ENCODE measurements at regions not wholly inside any gene's neighbourhood (a gene's known extent, or its start where the extent isn't known, plus 50 kb on each side); places are given as distances from the start of the nearest gene placed in this dataset.
A peak's percentile ranks its signal among the peaks of the same experiment; 100 is the strongest.

DNA sequence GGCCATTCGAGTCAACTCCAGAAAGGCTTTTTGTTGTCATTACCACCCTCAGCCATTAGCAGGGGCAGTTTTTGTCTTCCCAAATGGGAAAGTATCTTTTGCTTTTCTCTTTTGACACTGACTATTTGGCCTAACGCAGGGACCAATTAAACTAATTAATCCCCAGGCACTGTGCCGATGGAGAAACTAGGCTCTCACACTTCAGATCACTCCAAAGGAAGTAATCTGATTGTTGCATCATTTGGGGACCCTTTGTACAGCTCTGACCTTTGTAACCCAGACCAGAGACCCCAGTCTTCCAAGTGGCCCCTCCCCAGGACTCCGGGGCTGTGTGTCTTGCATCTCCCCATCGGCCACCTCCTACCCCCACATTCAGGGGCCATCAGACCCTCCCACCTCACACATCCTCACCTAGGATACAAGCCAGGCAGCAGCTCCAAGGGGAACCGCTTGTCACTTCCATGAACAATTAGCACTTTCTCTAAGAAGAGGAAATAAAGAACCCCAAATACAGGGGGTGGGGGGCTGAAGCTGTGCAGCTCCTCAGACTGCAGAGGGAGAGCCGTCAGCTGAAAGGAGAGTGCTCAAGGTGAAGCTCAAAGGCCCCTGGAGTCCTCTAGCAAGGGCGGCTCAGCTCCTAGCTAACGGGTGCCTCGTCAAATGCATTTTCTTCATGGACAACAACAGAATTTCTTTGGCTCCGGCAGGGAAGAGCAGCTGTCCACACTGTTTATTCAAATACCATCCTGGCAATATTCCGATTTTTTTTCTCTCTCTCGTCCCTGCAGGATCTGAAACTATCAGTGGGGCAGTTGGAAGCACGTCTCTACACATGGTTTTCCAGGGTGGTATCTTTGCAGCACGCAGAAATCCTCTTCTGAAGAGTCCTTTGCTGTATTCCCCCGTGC, 64.3 kb upstream of the DIO3 start:
- intact Hi-C loops (cut with DNase I), result no loop called here
- ATAC-seq (no peak), DNase-seq (peak in 1 of 3 donors; percentile 14)
- Histone ChIP-seq H3K27ac (ENCODE audit: low read length) (no peak overlapping the region), H3K9me3 (ENCODE audit: control insufficient read depth, low read length) (no peaks in the 10 kb centered on the region), H3K4me3 (ENCODE audit: low read length) (no peak overlapping the region), H3K4me1 (ENCODE audit: control insufficient read depth, insufficient read depth, low read length) (no peaks in the 10 kb centered on the region), H3K27me3 (ENCODE audit: control insufficient read depth, insufficient read depth) (no peaks in the 10 kb centered on the region)
- WGBS, result 31% methylated on average over 16 of the region's 16 CpGs

DNA sequence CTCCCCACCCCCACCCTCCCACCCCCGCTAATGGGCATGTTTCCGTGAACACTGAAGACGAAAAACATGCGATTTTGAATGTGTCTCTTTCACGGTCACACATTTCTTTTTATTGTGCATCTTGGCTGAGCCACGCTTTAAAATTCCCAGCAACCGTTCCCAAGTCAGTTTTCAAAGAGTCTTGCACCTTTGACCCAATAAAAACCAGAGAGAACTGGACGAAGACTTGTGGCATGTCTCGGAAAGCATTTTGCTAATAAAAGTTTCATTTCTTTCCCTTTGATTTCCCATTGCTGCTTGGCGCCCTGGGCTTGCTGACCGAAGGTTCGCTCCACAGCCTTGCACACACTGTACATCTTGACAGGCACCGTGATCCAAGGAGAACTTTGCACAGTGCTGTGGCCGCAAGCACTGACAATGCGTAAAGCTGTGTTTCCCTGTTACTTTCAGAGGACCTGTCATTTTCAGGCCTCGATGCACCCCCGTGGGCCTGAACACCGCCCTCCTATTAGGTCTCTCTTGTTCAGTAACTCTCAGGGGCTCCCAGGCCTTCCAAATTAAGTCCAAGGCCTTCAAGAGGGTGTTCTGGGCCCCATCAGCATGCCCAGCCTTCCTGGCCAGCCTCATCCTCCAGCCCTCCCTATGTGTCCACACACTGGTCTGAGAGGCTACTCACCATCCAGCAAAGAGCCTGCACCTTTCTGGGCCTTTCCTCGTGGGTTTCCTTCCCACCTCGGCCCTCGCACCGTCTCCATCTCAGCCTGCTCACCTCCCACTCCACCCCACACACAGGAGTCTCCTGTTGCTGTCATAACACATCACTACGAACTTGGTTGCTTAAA, 63.4 kb upstream of the DIO3 start:
- DNase-seq, result peak in 1 of 3 donors; percentile 20
- H3K27me3 ChIP-seq (ENCODE audit: control insufficient read depth, insufficient read depth), result no peaks in the 10 kb centered on the region
- H3K4me3 ChIP-seq (ENCODE audit: low read length), result no peak overlapping the region
- intact Hi-C loops (cut with DNase I), result no loop called here
- WGBS, result 75% methylated on average over 23 of the region's 23 CpGs
- no peaks in the 10 kb centered on the region for H3K4me1 ChIP-seq (ENCODE audit: control insufficient read depth, insufficient read depth, low read length)
- H3K9me3 ChIP-seq (ENCODE audit: control insufficient read depth, low read length), result no peaks in the 10 kb centered on the region
- ATAC-seq, result no peak
- H3K27ac ChIP-seq (ENCODE audit: low read length), result no peak overlapping the region

DNA sequence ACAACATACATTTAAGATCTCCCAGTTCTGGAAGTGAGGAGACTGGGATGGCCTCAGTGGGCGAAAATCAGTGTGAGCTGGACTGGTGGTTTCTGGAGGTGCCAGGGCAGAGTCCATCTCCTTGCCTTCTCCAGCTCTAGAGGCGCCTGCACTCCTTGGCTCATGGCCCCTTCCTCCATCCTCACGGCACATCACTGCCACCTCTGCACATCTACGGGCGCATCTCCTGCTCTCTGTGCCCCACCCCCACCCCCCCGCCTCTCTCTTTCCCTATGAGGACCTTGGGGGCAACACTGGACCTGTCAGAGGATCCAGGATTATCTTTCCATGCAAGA, 62.8 kb upstream of the DIO3 start:
- no peak for DNase-seq
- intact Hi-C loops (cut with DNase I), result no loop called here
- no peak for ATAC-seq
- Histone ChIP-seq H3K4me1 (ENCODE audit: control insufficient read depth, insufficient read depth, low read length) (no peaks in the 10 kb centered on the region), H3K4me3 (ENCODE audit: low read length) (no peak overlapping the region), H3K27ac (ENCODE audit: low read length) (no peak overlapping the region), H3K9me3 (ENCODE audit: control insufficient read depth, low read length) (no peaks in the 10 kb centered on the region), H3K27me3 (ENCODE audit: control insufficient read depth, insufficient read depth) (no peaks in the 10 kb centered on the region)
- 93% methylated on average over 6 of the region's 6 CpGs for WGBS

DNA sequence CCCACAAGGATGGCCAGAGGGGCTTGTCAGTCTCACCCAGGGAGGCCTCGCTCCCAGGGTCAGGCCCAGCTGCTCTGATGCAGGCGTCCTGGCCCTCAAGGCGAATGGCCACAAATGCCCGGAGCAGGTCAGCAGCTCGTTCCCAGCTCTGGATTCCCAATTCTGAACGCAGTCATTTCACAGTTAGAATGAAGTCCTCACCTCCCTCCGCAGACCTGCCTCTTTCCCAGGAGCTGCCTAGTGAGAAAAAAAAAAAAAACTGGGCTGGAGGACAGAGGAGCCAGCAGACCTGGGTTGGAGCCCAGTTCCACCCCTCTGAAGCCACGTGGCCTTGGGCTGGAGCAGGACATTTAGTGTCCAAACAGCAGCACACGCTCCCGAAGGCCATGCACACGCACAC, 62.2 kb upstream of the DIO3 start:
- DNase-seq (peak in 2 of 3 donors; percentile 62 to 76), ATAC-seq (no peak)
- no peaks in the 10 kb centered on the region for H3K9me3 ChIP-seq (ENCODE audit: control insufficient read depth, low read length)
- 79% methylated on average over 11 of the region's 11 CpGs for WGBS
- no peak overlapping the region for H3K4me3 ChIP-seq (ENCODE audit: low read length)
- no peaks in the 10 kb centered on the region for H3K4me1 ChIP-seq (ENCODE audit: control insufficient read depth, insufficient read depth, low read length)
- H3K27me3 ChIP-seq (ENCODE audit: control insufficient read depth, insufficient read depth), result no peaks in the 10 kb centered on the region
- intact Hi-C loops (cut with DNase I), result no loop called here
- no peak overlapping the region for H3K27ac ChIP-seq (ENCODE audit: low read length)

DNA sequence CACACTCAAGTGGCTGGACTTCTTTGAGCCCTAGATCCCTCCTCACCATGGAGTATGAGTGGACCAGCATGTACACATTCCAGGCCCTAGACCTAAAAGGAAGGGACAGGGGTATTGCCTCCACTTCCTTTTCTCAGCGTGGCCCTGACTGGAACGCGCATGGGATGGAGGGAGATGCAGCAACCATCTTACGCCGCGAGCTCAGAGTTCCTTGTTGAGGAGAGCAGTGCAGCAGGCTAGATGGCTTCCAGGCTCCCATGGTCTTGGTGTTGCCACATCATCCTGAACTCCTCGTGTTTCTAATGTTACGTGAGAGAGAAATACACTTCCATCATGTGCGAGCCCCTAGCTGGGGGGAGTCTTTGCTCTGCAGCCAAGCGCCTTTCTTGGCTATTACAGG, 61.8 kb upstream of the DIO3 start:
- H3K4me3 ChIP-seq (ENCODE audit: low read length), result no peak overlapping the region
- DNase-seq (no peak), ATAC-seq (no peak)
- 93% methylated on average over 10 of the region's 10 CpGs for WGBS
- no peak overlapping the region for H3K27ac ChIP-seq (ENCODE audit: low read length)
- no peaks in the 10 kb centered on the region for H3K9me3 ChIP-seq (ENCODE audit: control insufficient read depth, low read length)
- no peaks in the 10 kb centered on the region for H3K27me3 ChIP-seq (ENCODE audit: control insufficient read depth, insufficient read depth)
- intact Hi-C loops (cut with DNase I), result no loop called here
- H3K4me1 ChIP-seq (ENCODE audit: control insufficient read depth, insufficient read depth, low read length), result no peaks in the 10 kb centered on the region

DNA sequence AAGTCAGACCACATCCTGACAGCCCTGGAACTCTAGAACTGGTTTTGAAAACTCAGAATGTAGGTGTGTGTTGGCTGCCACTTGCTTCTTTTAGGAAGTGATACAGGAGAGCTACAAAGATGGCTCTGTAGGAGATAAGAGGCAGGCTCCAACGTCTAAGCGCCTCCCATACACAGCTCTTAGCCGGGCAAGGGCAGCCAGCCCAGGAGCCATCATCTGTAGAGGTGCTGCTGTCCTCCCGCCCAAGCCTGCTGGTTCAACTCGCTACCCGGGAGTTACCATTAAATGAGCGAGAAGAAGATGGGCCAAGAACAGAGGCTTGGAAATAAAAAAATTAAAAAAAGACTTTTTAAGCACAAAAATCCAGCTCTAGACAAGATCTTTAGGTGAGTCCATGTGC, 61.2 kb upstream of the DIO3 start:
- Histone ChIP-seq H3K27ac (ENCODE audit: low read length) (no peak overlapping the region), H3K4me3 (ENCODE audit: low read length) (no peak overlapping the region), H3K9me3 (ENCODE audit: control insufficient read depth, low read length) (no peaks in the 10 kb centered on the region), H3K27me3 (ENCODE audit: control insufficient read depth, insufficient read depth) (no peaks in the 10 kb centered on the region), H3K4me1 (ENCODE audit: control insufficient read depth, insufficient read depth, low read length) (no peaks in the 10 kb centered on the region)
- no peak for ATAC-seq
- peak in 1 of 3 donors; percentile 19 for DNase-seq
- 76% methylated on average over 7 of the region's 7 CpGs for WGBS
- intact Hi-C loops (cut with DNase I), result no loop called here

DNA sequence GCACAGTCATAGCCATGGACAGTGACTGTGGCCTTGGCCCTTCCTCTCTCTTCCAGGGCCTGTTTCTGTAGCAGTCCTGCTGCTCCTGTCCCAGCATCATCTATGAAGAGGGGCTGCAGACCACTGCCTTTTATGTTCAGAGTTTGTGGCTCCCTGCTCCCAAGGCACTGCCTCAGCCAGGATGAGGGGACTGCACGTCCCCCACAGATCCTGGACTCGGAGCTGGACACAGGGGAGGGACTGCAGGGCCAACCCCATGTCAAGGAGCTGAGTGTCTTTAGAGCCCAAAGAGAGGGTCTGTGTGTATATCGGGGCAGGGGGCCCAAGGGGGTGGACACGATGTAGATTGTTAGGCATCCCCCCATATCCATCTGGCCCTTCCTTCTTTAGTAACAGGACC, 60.6 kb upstream of the DIO3 start:
- no peaks in the 10 kb centered on the region for H3K27me3 ChIP-seq (ENCODE audit: control insufficient read depth, insufficient read depth)
- DNase-seq (peak in 1 of 3 donors; percentile 12), ATAC-seq (no peak)
- H3K9me3 ChIP-seq (ENCODE audit: control insufficient read depth, low read length), result no peaks in the 10 kb centered on the region
- H3K4me3 ChIP-seq (ENCODE audit: low read length), result no peak overlapping the region
- 78% methylated on average over 4 of the region's 4 CpGs for WGBS
- no peaks in the 10 kb centered on the region for H3K4me1 ChIP-seq (ENCODE audit: control insufficient read depth, insufficient read depth, low read length)
- intact Hi-C loops (cut with DNase I), result no loop called here
- H3K27ac ChIP-seq (ENCODE audit: low read length), result no peak overlapping the region

DNA sequence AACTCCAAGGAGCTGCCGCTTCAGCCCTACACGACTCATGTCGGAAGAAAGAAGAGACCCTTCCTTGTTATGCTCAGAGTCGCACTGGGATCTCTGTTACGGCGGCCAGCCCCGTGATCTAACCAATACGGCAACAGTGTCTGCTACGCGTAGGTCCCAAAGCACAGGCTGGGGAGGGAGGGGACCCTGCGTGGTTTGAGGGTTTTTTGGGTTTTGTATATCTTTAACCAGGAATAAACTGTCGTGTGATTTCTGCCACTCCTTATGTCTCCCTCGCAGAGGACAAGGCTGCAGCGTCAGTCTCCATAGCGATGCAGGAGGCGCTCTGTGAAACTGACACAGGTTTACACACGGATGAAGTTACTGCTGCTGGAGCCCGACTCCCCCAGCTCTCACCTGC, 60.0 kb upstream of the DIO3 start:
- Histone ChIP-seq H3K27me3 (ENCODE audit: control insufficient read depth, insufficient read depth) (no peaks in the 10 kb centered on the region), H3K9me3 (ENCODE audit: control insufficient read depth, low read length) (no peaks in the 10 kb centered on the region), H3K27ac (ENCODE audit: low read length) (no peak overlapping the region), H3K4me3 (ENCODE audit: low read length) (no peak overlapping the region), H3K4me1 (ENCODE audit: control insufficient read depth, insufficient read depth, low read length) (no peaks in the 10 kb centered on the region)
- 51% methylated on average over 18 of the region's 18 CpGs for WGBS
- ATAC-seq, result no peak
- DNase-seq, result no peak
- intact Hi-C loops (cut with DNase I), result no loop called here

DNA sequence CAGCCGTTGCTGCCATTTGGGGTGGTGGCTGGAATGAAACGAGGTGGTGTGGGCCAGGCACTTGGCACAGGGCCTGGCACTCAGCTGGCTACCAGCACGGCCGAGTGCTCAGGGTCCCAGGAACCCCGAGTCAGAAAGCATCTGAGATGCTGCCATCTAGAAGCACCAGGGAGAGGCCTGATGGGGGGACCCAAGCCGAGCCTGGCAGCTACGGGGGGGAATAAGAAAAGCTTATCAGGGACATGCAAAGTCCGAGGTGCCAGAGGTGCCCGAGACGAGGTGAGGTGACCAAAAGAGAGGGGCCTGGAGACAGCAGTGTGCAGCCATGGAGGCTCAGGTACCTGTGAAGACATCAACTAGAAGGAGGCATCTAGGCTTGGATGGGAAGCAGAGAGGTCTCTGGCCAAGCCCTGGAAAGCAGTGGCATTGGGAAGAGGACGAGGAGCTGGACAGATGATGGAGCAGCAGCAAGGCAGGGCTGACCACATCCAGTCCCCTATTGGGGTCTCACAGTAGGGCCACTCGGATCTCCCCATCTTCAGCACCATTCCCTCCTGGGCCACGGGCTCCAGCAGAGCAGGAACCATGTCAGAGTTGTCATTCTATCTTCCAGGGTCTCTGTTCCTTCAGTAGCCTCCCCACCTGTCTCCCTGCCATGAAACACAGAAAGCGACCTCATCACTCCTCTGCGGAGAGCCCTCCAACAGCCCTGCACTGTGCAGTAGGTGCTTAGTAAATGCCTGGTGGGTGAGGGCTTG, 59.3 kb upstream of the DIO3 start:
- no peak for ATAC-seq
- peak in 1 of 3 donors; percentile 40 for DNase-seq
- H3K27me3 ChIP-seq (ENCODE audit: control insufficient read depth, insufficient read depth), result no peaks in the 10 kb centered on the region
- no peak overlapping the region for H3K4me3 ChIP-seq (ENCODE audit: low read length)
- intact Hi-C loops (cut with DNase I), result no loop called here
- H3K9me3 ChIP-seq (ENCODE audit: control insufficient read depth, low read length), result no peaks in the 10 kb centered on the region
- no peak overlapping the region for H3K27ac ChIP-seq (ENCODE audit: low read length)
- H3K4me1 ChIP-seq (ENCODE audit: control insufficient read depth, insufficient read depth, low read length), result no peaks in the 10 kb centered on the region
- WGBS, result 67% methylated on average over 15 of the region's 15 CpGs

DNA sequence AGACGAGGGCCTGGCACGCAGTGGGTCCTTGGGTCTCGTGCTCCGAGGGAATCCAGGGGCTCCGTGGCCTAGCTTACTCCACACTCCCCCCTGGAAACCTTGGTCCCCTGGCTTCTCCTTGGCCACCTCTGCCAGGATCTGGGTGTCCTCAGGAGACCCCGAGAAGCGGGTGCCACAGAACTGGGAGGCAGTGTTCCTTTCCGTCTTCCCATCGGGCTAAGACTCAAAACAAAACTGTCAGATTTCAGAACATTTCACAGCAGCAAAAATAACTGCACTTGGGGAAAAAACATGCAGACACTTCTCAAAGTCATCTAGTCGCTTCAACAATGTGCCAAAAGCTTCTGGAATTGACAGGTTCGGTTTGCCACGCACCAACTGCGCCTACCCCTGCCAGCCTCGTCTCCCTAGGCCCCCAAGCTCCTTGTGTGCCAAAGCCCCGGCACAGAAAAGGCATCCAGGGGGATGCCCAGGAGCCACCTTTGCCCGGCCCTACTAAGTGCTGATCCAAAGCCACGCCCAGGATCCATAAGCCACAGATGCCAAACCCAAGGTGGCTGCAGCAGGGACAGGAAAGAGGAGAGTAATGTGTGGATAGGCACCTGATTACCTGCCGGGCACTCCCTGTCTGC, 58.4 kb upstream of the DIO3 start:
- no peaks in the 10 kb centered on the region for H3K27me3 ChIP-seq (ENCODE audit: control insufficient read depth, insufficient read depth)
- ATAC-seq, result no peak
- 89% methylated on average over 18 of the region's 18 CpGs for WGBS
- no peak overlapping the region for H3K4me3 ChIP-seq (ENCODE audit: low read length)
- peak in 1 of 3 donors; percentile 33 for DNase-seq
- H3K4me1 ChIP-seq (ENCODE audit: control insufficient read depth, insufficient read depth, low read length), result no peaks in the 10 kb centered on the region
- no peak overlapping the region for H3K27ac ChIP-seq (ENCODE audit: low read length)
- H3K9me3 ChIP-seq (ENCODE audit: control insufficient read depth, low read length), result no peaks in the 10 kb centered on the region
- intact Hi-C loops (cut with DNase I), result no loop called here
